HCT116 (cell line): ENCODE measurements at regions not wholly inside any gene's neighbourhood (a gene's known extent, or its start where the extent isn't known, plus 50 kb on each side); places are given as distances from the start of the nearest gene placed in this dataset.

ENCODE experiments used
- ATAC-seq: fragments of 200-7000 bp; cut with Tn5 transposase; 2 replicates; pipeline ENCODE4 v1.9.1; 2020; ENCODE audit warnings: mild to moderate bottlenecking, moderate library complexity
- BruUV-seq: library from RNA; stranded (reverse); fragments of 400-500 nt; replicated peaks from 2 replicates; lab custom pipeline; 2021; lab: Mats Ljungman, UMichigan
- CTCF ChIA-PET: fragments of 300-600 bp; sonication (Branson Sonifier 250); formaldehyde crosslinking; loops from one replicate; lab custom pipeline; 2021; ENCODE audit warnings: antibody characterized with exemption; lab: Charles Lee
- POLR2A ChIA-PET: fragments of 300-600, 350-600 bp; sonication (Branson Sonifier 250); formaldehyde crosslinking; loops from one replicate; lab custom pipeline; 2021; ENCODE audit warnings: antibody characterized with exemption; lab: Charles Lee
- RAD21 ChIA-PET, 2 experiments: fragments of 300-600 bp; sonication (Branson Sonifier 250); formaldehyde crosslinking; loops; one replicate each; lab custom pipeline; 2023; ENCODE audit warnings: low total read pairs in 2 of 2; ENCODE audit not compliant: uncharacterized antibody in 2 of 2, unreplicated experiment in 2 of 2, low non-redundant PET in 1 of 2; lab: Charles Lee
- DNase-seq: peaks from one replicate; pipeline ENCODE4 v3.0.0-alpha.2; 2010; ENCODE audit warnings: low read depth, low spot score
- H2AFZ ChIP-seq: fragments of 200-600 bp; shearing (Covaris generic), sonication (generic); 2 replicates; pipeline ENCODE4 v1.6.1; 2017; ENCODE audit warnings: low read depth, mixed run types, mixed read lengths, antibody characterized with exemption, low read length; ENCODE audit not compliant: poor library complexity, severe bottlenecking
- H3K27ac ChIP-seq: 2 replicates; pipeline ENCODE4 v1.5.1; 2012; ENCODE audit warnings: low read depth, low read length
- H3K27me3 ChIP-seq: fragments of 200-600 bp; sonication (generic); 2 replicates; pipeline ENCODE4 v1.6.1; 2016; ENCODE audit warnings: mixed run types, low read length, mixed read lengths; ENCODE audit not compliant: insufficient read depth
- H3K36me3 ChIP-seq, 2 experiments: fragments of 200-500 bp in 1 of 2; fragments of 200-600 bp in 1 of 2; sonication (Bioruptor generic) in 1 of 2; sonication (generic) in 1 of 2; 2 replicates each; pipeline versions ENCODE4 v1.5.1 to v1.6.1; 2014 to 2016; ENCODE audit warnings: low read length in 2 of 2, inconsistent platforms in 1 of 2, mixed read lengths in 1 of 2, mixed run types in 1 of 2; ENCODE audit not compliant: insufficient read depth in 2 of 2, control insufficient read depth in 1 of 2
- H3K4me1 ChIP-seq, 2 experiments: fragments of 200-600 bp in 1 of 2; sonication (generic) in 1 of 2; 2 replicates each; pipeline versions ENCODE4 v1.5.1 to v1.6.1; 2012 to 2017; ENCODE audit warnings: low read length in 2 of 2, inconsistent platforms in 1 of 2, mild to moderate bottlenecking in 1 of 2, mixed read lengths in 1 of 2, mixed run types in 1 of 2, moderate library complexity in 1 of 2; ENCODE audit not compliant: insufficient read depth in 2 of 2, control insufficient read depth in 1 of 2
- H3K4me2 ChIP-seq: fragments of 200-600 bp; sonication (generic); 2 replicates; pipeline ENCODE4 v1.6.1; 2017; ENCODE audit warnings: mixed run types, low read length, mixed read lengths
- H3K4me3 ChIP-seq, 2 experiments: fragments of 200-600 bp in 1 of 2; sonication (generic) in 1 of 2; replicated peaks in 1 of 2; 2 replicates each; pipeline ENCODE4 v1.5.1; 2011 to 2016; ENCODE audit warnings: low read length in 2 of 2, control low read depth in 1 of 2, low read depth in 1 of 2, mild to moderate bottlenecking in 1 of 2, mixed read lengths in 1 of 2, mixed run types in 1 of 2
- H3K79me2 ChIP-seq: fragments of 200-600 bp; sonication (generic); 2 replicates; pipeline ENCODE4 v1.6.1; 2017; ENCODE audit warnings: mild to moderate bottlenecking, mixed run types, low read length, moderate library complexity, mixed read lengths; ENCODE audit not compliant: insufficient read depth
- H3K9ac ChIP-seq: fragments of 200-600 bp; sonication (generic); 2 replicates; pipeline ENCODE4 v1.6.1; 2016; ENCODE audit warnings: low read length, mixed read lengths
- H3K9me2 ChIP-seq: fragments of 200-600 bp; sonication (generic), shearing (Covaris generic); 2 replicates; pipeline ENCODE4 v1.6.1; 2017; ENCODE audit warnings: mixed run types, mild to moderate bottlenecking, moderate library complexity; ENCODE audit not compliant: insufficient read depth
- H3K9me3 ChIP-seq, 2 experiments: fragments of 200-500 bp in 1 of 2; fragments of 200-600 bp in 1 of 2; sonication (Bioruptor generic) in 1 of 2; sonication (generic) in 1 of 2; 2 replicates each; pipeline ENCODE4 v1.6.1; 2014 to 2017; ENCODE audit warnings: low read length in 2 of 2, mixed read lengths in 2 of 2, inconsistent platforms in 1 of 2, low read depth in 1 of 2, mild to moderate bottlenecking in 1 of 2, mixed run types in 1 of 2, moderate library complexity in 1 of 2; ENCODE audit not compliant: control insufficient read depth in 1 of 2, insufficient read depth in 1 of 2
- H4K20me1 ChIP-seq: fragments of 200-600 bp; sonication (generic), shearing (Covaris generic); 2 replicates; pipeline ENCODE4 v1.6.1; 2017; ENCODE audit warnings: mixed run types, mild to moderate bottlenecking, moderate library complexity; ENCODE audit not compliant: insufficient read depth
- CBX3 ChIP-seq: IDR thresholded peaks from 2 replicates; pipeline ENCODE4 v1.6.1; 2012; ENCODE audit warnings: low read depth
- CEBPB ChIP-seq: IDR thresholded peaks from 2 replicates; pipeline ENCODE4 v1.6.1; 2012; ENCODE audit warnings: low read depth
- ELF1 ChIP-seq: IDR thresholded peaks from 2 replicates; pipeline ENCODE4 v1.6.1; 2012; ENCODE audit warnings: low read depth, borderline replicate concordance
- FOSL1 ChIP-seq: IDR thresholded peaks from 2 replicates; pipeline ENCODE4 v1.6.1; 2012; ENCODE audit warnings: low read depth
- POLR2A ChIP-seq: IDR thresholded peaks from 2 replicates; pipeline ENCODE4 v1.7.0; 2011; ENCODE audit warnings: borderline replicate concordance; ENCODE audit not compliant: insufficient read depth, insufficient read length; ENCODE audit errors: extremely low read depth
- ZFX ChIP-seq: fragments of 450-650 bp; IDR thresholded peaks from 2 replicates; pipeline ENCODE4 v1.6.1; 2017
- intact Hi-C: fragments of 100-400 bp; cut with micrococcal nuclease; formaldehyde crosslinking; loops from 2 replicates; pipeline ENCODE4 v1.10.0; 2022
- TF ChIP-seq, protein P1 (sequence below): IDR thresholded peaks from 2 replicates; pipeline ENCODE4 v1.6.1; 2011; ENCODE audit warnings: mild to moderate bottlenecking, low read length, moderate library complexity; ENCODE audit not compliant: insufficient replicate concordance; ENCODE audit errors: extremely low read depth
- TF ChIP-seq, protein P2 (sequence below), 3 experiments: fragments of 200-600 bp in 1 of 3; sonication (generic) in 1 of 3; IDR thresholded peaks in 2 of 3; conservative IDR thresholded peaks in 1 of 3; 2 replicates each; pipeline ENCODE4 v1.5.1; 2012 to 2017; ENCODE audit warnings: low read depth in 2 of 3, low read length in 2 of 3, antibody characterized with exemption in 1 of 3, borderline replicate concordance in 1 of 3, control low read depth in 1 of 3, mild to moderate bottlenecking in 1 of 3, mixed read lengths in 1 of 3, mixed run types in 1 of 3, moderate library complexity in 1 of 3; ENCODE audit not compliant: insufficient read depth in 1 of 3

DNA sequence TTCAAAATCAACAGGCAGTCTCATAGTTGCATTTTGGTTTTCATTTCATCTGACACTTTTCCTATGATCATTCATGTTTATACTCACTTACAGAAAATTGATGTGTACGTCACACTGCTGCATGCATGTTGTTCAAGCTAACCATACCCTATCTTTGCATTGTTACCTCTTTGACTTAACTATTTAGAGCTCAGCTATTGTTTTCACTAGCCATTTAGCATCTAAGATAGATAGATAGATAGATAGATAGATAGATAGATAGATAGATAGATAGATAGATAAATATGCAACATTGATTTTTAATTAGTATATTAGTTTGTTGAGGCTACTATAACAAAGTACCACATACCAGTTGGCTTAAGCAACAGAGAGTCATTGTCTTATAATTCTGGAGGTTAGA is 649.5 kb upstream of the KCND2 start:
- H3K4me2 ChIP-seq: no peak overlapping the region
- TF ChIP-seq POLR2A (no peak), ZFX (no peak), CEBPB (no peak), CBX3 (no peak), FOSL1 (no peak), ELF1 (no peak)
- TF ChIP-seq, protein P1, sequence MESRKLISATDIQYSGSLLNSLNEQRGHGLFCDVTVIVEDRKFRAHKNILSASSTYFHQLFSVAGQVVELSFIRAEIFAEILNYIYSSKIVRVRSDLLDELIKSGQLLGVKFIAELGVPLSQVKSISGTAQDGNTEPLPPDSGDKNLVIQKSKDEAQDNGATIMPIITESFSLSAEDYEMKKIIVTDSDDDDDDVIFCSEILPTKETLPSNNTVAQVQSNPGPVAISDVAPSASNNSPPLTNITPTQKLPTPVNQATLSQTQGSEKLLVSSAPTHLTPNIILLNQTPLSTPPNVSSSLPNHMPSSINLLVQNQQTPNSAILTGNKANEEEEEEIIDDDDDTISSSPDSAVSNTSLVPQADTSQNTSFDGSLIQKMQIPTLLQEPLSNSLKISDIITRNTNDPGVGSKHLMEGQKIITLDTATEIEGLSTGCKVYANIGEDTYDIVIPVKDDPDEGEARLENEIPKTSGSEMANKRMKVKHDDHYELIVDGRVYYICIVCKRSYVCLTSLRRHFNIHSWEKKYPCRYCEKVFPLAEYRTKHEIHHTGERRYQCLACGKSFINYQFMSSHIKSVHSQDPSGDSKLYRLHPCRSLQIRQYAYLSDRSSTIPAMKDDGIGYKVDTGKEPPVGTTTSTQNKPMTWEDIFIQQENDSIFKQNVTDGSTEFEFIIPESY: no peak
- TF ChIP-seq, protein P2, sequence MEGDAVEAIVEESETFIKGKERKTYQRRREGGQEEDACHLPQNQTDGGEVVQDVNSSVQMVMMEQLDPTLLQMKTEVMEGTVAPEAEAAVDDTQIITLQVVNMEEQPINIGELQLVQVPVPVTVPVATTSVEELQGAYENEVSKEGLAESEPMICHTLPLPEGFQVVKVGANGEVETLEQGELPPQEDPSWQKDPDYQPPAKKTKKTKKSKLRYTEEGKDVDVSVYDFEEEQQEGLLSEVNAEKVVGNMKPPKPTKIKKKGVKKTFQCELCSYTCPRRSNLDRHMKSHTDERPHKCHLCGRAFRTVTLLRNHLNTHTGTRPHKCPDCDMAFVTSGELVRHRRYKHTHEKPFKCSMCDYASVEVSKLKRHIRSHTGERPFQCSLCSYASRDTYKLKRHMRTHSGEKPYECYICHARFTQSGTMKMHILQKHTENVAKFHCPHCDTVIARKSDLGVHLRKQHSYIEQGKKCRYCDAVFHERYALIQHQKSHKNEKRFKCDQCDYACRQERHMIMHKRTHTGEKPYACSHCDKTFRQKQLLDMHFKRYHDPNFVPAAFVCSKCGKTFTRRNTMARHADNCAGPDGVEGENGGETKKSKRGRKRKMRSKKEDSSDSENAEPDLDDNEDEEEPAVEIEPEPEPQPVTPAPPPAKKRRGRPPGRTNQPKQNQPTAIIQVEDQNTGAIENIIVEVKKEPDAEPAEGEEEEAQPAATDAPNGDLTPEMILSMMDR (IDR thresholded peaks at IDR 0.05 in 2 of 3, conservative IDR thresholded peaks at IDR 0.05 in 1 of 3; ENCODE audit: borderline replicate concordance in 1 of 3, insufficient read depth in 1 of 3, low read depth in 2 of 3, low read length in 2 of 3): no peak
- ChIA-PET CTCF (no interaction called here), POLR2A (no interaction called here), RAD21 (no interaction called here)
- no peaks in the 10 kb centered on the region for H3K79me2 ChIP-seq
- no peak overlapping the region for H3K4me3 ChIP-seq
- no peaks in the 10 kb centered on the region for H3K27me3 ChIP-seq
- H3K27ac ChIP-seq: no peak overlapping the region
- H3K4me1 ChIP-seq: no peaks in the 10 kb centered on the region
- no peak for DNase-seq
- no TSS peak for BruUV-seq
- no peak for ATAC-seq
- no peaks in the 10 kb centered on the region for H4K20me1 ChIP-seq
- no peak overlapping the region for H3K9ac ChIP-seq
- no peaks in the 10 kb centered on the region for H3K9me2 ChIP-seq
- no peaks in the 10 kb centered on the region for H3K36me3 ChIP-seq
- intact Hi-C loops: no loop called here
- H3K9me3 ChIP-seq: no peaks in the 10 kb centered on the region
- no peak overlapping the region for H2AFZ ChIP-seq
